GM21723 (cell line): ENCODE measurements at regions not wholly inside any gene's neighbourhood (a gene's known extent, or its start where the extent isn't known, plus 50 kb on each side); places are given as distances from the start of the nearest gene placed in this dataset.

ENCODE experiments used
- ATAC-seq: cut with Tn5 transposase; IDR thresholded peaks from one replicate; pipeline ENCODE4 v1.9.1; 2021; ENCODE audit warnings: mild to moderate bottlenecking, moderate library complexity; ENCODE audit not compliant: unreplicated experiment

GRCh38 chr4:112845386-112845785 is 204.1 kb upstream of the ANK2 start:
- no peak for ATAC-seq

GRCh38 chr4:112847045-112847444 is 202.4 kb upstream of the ANK2 start:
- ATAC-seq: no peak

- no peak for ATAC-seq
Measured at GRCh38 chr4:112847781-112848180, 201.7 kb upstream of the ANK2 start.

- ATAC-seq: no peak
Measured at GRCh38 chr4:112848911-112849310, 200.5 kb upstream of the ANK2 start.

- ATAC-seq: no peak
Measured at GRCh38 chr4:112852601-112853000, 196.9 kb upstream of the ANK2 start.

- ATAC-seq: no peak
Measured at GRCh38 chr4:112853662-112854256, 195.7 kb upstream of the ANK2 start.

GRCh38 chr4:112854420-112854819 is 195.0 kb upstream of the ANK2 start:
- ATAC-seq: no peak

GRCh38 chr4:112855058-112855457 is 194.4 kb upstream of the ANK2 start:
- no peak for ATAC-seq

GRCh38 chr4:112857461-112857860 is 192.0 kb upstream of the ANK2 start:
- ATAC-seq: no peak

GRCh38 chr4:112858751-112859150 is 190.7 kb upstream of the ANK2 start:
- no peak for ATAC-seq

- ATAC-seq: no peak
Measured at GRCh38 chr4:112859456-112860184, 189.8 kb upstream of the ANK2 start.

- no peak for ATAC-seq
Measured at GRCh38 chr4:112860830-112861690, 188.4 kb upstream of the ANK2 start.

- no peak for ATAC-seq
Measured at GRCh38 chr4:112861691-112862674, 187.5 kb upstream of the ANK2 start.

GRCh38 chr4:112865443-112865842 is 184.0 kb upstream of the ANK2 start:
- no peak for ATAC-seq

GRCh38 chr4:112876316-112876715 is 173.1 kb upstream of the ANK2 start:
- ATAC-seq: no peak

- no peak for ATAC-seq
Measured at GRCh38 chr4:112881842-112882241, 167.6 kb upstream of the ANK2 start.

GRCh38 chr4:112882286-112882685 is 167.2 kb upstream of the ANK2 start:
- no peak for ATAC-seq

- no peak for ATAC-seq
Measured at GRCh38 chr4:112884406-112884805, 165.0 kb upstream of the ANK2 start.

- no peak for ATAC-seq
Measured at GRCh38 chr4:112885897-112886296, 163.6 kb upstream of the ANK2 start.

GRCh38 chr4:112888622-112889021 is 160.8 kb upstream of the ANK2 start:
- ATAC-seq: no peak

- ATAC-seq: no peak
Measured at GRCh38 chr4:112889199-112889598, 160.3 kb upstream of the ANK2 start.
